WTC11 (cell line): ENCODE measurements at regions not wholly inside any gene's neighbourhood (a gene's known extent, or its start where the extent isn't known, plus 50 kb on each side); places are given as distances from the start of the nearest gene placed in this dataset.

ENCODE experiments used
- ATAC-seq: fragments of 200-7000 bp; cut with Tn5 transposase; 2 replicates; pipeline ENCODE4 v1.10.0; 2021; ENCODE audit warnings: mild to moderate bottlenecking, moderate library complexity
- CTCF ChIA-PET: fragments of 300-600 bp; sonication (Branson Sonifier 250); formaldehyde crosslinking; loops from one replicate; lab custom pipeline; 2021; ENCODE audit warnings: antibody characterized with exemption; lab: Charles Lee
- POLR2A ChIA-PET: fragments of 350-600 bp; sonication (Branson Sonifier 250); formaldehyde crosslinking; loops from one replicate; lab custom pipeline; 2021; ENCODE audit warnings: antibody characterized with exemption; lab: Charles Lee
- DNase-seq: peaks from one replicate; pipeline ENCODE4 v3.0.0; 2021; ENCODE audit warnings: low spot score
- H3K27ac Mint-ChIP-seq: 2 replicates; pipeline ENCODE4 v1.8.0; 2021; ENCODE audit warnings: mixed read lengths
- H3K27me3 Mint-ChIP-seq: 2 replicates; pipeline ENCODE4 v1.8.0; 2021; ENCODE audit warnings: low read depth, mild to moderate bottlenecking, moderate library complexity, mixed read lengths
- H3K36me3 Mint-ChIP-seq: 2 replicates; pipeline ENCODE4 v1.8.0; 2021; ENCODE audit warnings: mixed read lengths
- H3K4me1 Mint-ChIP-seq: 2 replicates; pipeline ENCODE4 v1.8.0; 2022; ENCODE audit warnings: mixed read lengths
- H3K4me3 Mint-ChIP-seq: 2 replicates; pipeline ENCODE4 v1.8.0; 2021; ENCODE audit warnings: mild to moderate bottlenecking, moderate library complexity, mixed read lengths
- H3K9me3 Mint-ChIP-seq: 2 replicates; pipeline ENCODE4 v1.8.0; 2021; ENCODE audit warnings: mixed read lengths
- ARID4B ChIP-seq: sonication (generic); formaldehyde crosslinking; IDR thresholded peaks from 2 replicates; pipeline ENCODE4 v1.8.0; 2023; ENCODE audit warnings: missing genetic modification reagents, mild to moderate bottlenecking, borderline replicate concordance
- ATF3 ChIP-seq: sonication (generic); formaldehyde crosslinking; conservative IDR thresholded peaks from 2 replicates; pipeline ENCODE4 v1.8.1; 2022; ENCODE audit warnings: mild to moderate bottlenecking, missing genetic modification reagents
- CREM ChIP-seq: sonication (generic); formaldehyde crosslinking; IDR thresholded peaks from 2 replicates; pipeline ENCODE4 v1.8.1; 2022; ENCODE audit warnings: mild to moderate bottlenecking, missing genetic modification reagents, moderate library complexity
- E2F1 ChIP-seq: sonication (generic); formaldehyde crosslinking; IDR thresholded peaks from 2 replicates; pipeline ENCODE4 v1.8.0; 2022; ENCODE audit warnings: mild to moderate bottlenecking, missing genetic modification reagents
- ESRRA ChIP-seq: sonication (generic); formaldehyde crosslinking; IDR thresholded peaks from 2 replicates; pipeline ENCODE4 v1.8.1; 2022; ENCODE audit warnings: mild to moderate bottlenecking, missing genetic modification reagents, borderline replicate concordance
- HMGA2 ChIP-seq: fragments of 250-450 bp; sonication (Bioruptor Pico); IDR thresholded peaks from 2 replicates; pipeline ENCODE4 v1.4.0; 2021; ENCODE audit warnings: mild to moderate bottlenecking, moderate library complexity
- IRF2 ChIP-seq: sonication (generic); formaldehyde crosslinking; IDR thresholded peaks from 2 replicates; pipeline ENCODE4 v1.8.0; 2022; ENCODE audit warnings: low read depth, missing genetic modification reagents, borderline replicate concordance
- MAX ChIP-seq: sonication (generic); formaldehyde crosslinking; IDR thresholded peaks from 2 replicates; pipeline ENCODE4 v1.8.0; 2022; ENCODE audit warnings: mild to moderate bottlenecking, missing genetic modification reagents
- MYBL2 ChIP-seq: sonication (generic); formaldehyde crosslinking; IDR thresholded peaks from 2 replicates; pipeline ENCODE4 v1.8.1; 2023; ENCODE audit warnings: mild to moderate bottlenecking, moderate library complexity, missing genetic modification reagents
- PRDM15 ChIP-seq: sonication (generic); formaldehyde crosslinking; IDR thresholded peaks from 2 replicates; pipeline ENCODE4 v1.8.0; 2022; ENCODE audit warnings: missing genetic modification reagents
- SP1 ChIP-seq: sonication (generic); formaldehyde crosslinking; conservative IDR thresholded peaks from 2 replicates; pipeline ENCODE4 v1.8.1; 2022; ENCODE audit warnings: missing genetic modification reagents
- STAT6 ChIP-seq: sonication (generic); formaldehyde crosslinking; conservative IDR thresholded peaks from 2 replicates; pipeline ENCODE4 v1.8.1; 2023; ENCODE audit warnings: mild to moderate bottlenecking, low read depth, missing genetic modification reagents, moderate library complexity
- USF2 ChIP-seq: sonication (generic); formaldehyde crosslinking; IDR thresholded peaks from 2 replicates; pipeline ENCODE4 v1.8.1; 2023; ENCODE audit warnings: mild to moderate bottlenecking, missing genetic modification reagents, moderate library complexity
- ZNF263 ChIP-seq: sonication (generic); formaldehyde crosslinking; IDR thresholded peaks from 2 replicates; pipeline ENCODE4 v1.8.1; 2022; ENCODE audit warnings: low read depth, mild to moderate bottlenecking, moderate library complexity, missing genetic modification reagents
- ZNF532 ChIP-seq: fragments of 250-450 bp; sonication (Bioruptor Pico); IDR thresholded peaks from 2 replicates; pipeline ENCODE4 v1.9.0; 2021; ENCODE audit warnings: mild to moderate bottlenecking, borderline replicate concordance

- no peak overlapping the region for H3K4me3 Mint-ChIP-seq
- H3K27me3 Mint-ChIP-seq = no peaks in the 10 kb centered on the region
- peaks cover 9% of the 10 kb centered on the region for H3K36me3 Mint-ChIP-seq
- no peak for ATAC-seq
- H3K9me3 Mint-ChIP-seq = peaks cover 24% of the 10 kb centered on the region
- no peak for DNase-seq
- no peaks in the 10 kb centered on the region for H3K4me1 Mint-ChIP-seq
- ChIA-PET POLR2A (no interaction called here), CTCF (no interaction called here)
- H3K27ac Mint-ChIP-seq = no peak overlapping the region
- no peak for TF ChIP-seq HMGA2
- no peak for TF ChIP-seq ATF3 (CRISPR knock-in tag)
- TF ChIP-seq ESRRA (CRISPR knock-in tag) = no peak
- TF ChIP-seq SP1 (CRISPR knock-in tag) = no peak
- TF ChIP-seq STAT6 (CRISPR knock-in tag) = no peak
- no peak for TF ChIP-seq CREM (CRISPR knock-in tag)
- no peak for TF ChIP-seq MYBL2 (CRISPR knock-in tag)
- no peak for TF ChIP-seq PRDM15 (CRISPR knock-in tag)
- TF ChIP-seq ZNF532 (CRISPR knock-in tag) = no peak
- no peak for TF ChIP-seq E2F1 (CRISPR knock-in tag)
- no peak for TF ChIP-seq USF2 (CRISPR knock-in tag)
- TF ChIP-seq ZNF263 (CRISPR knock-in tag) = no peak
- TF ChIP-seq MAX (CRISPR knock-in tag) = no peak
- TF ChIP-seq ARID4B = no peak
- no peak for TF ChIP-seq IRF2 (CRISPR knock-in tag)
- TF ChIP-seq, all 79 proteins: peak for 0
These were observed 731.6 kb upstream of the ADGRL4 start for GRCh38 chr1:79738101-79738500.
